Osteoblast (primary cell): ENCODE measurements at regions not wholly inside any gene's neighbourhood (a gene's known extent, or its start where the extent isn't known, plus 50 kb on each side); places are given as distances from the start of the nearest gene placed in this dataset.

ENCODE experiments used
- DNase-seq: peaks from one replicate; pipeline ENCODE4 v3.0.0; 2011; ENCODE audit warnings: low spot score, mixed read lengths; ENCODE audit not compliant: insufficient read length; ENCODE audit errors: missing footprints
- H2AFZ ChIP-seq: 2 replicates; pipeline ENCODE4 v1.6.0; 2011; ENCODE audit warnings: mild to moderate bottlenecking, low read length
- H3K27ac ChIP-seq: 2 replicates; pipeline ENCODE4 v1.5.1; 2011; ENCODE audit warnings: mild to moderate bottlenecking, low read depth, low read length, moderate library complexity
- H3K27me3 ChIP-seq: 2 replicates; pipeline ENCODE4 v1.6.0; 2012; ENCODE audit warnings: mild to moderate bottlenecking, control low read depth, inconsistent platforms, low read length, moderate library complexity; ENCODE audit not compliant: insufficient read depth
- H3K36me3 ChIP-seq: 2 replicates; pipeline ENCODE4 v1.5.1; 2011; ENCODE audit warnings: mild to moderate bottlenecking, low read length, control low read depth, moderate library complexity; ENCODE audit not compliant: insufficient read depth
- H3K4me1 ChIP-seq: 2 replicates; pipeline ENCODE4 v1.5.1; 2011; ENCODE audit warnings: mild to moderate bottlenecking, low read length, control low read depth, moderate library complexity; ENCODE audit not compliant: insufficient read depth
- H3K4me2 ChIP-seq: 2 replicates; pipeline ENCODE4 v1.6.0; 2011; ENCODE audit warnings: mild to moderate bottlenecking, low read length; ENCODE audit not compliant: insufficient read depth
- H3K4me3 ChIP-seq: fragments of 200-600 bp; sonication (generic); 3 replicates; pipeline ENCODE4 v1.5.1; 2012; ENCODE audit warnings: mild to moderate bottlenecking, low read length, inconsistent platforms; ENCODE audit not compliant: insufficient read depth
- H3K79me2 ChIP-seq: 2 replicates; pipeline ENCODE4 v1.6.0; 2012; ENCODE audit warnings: mild to moderate bottlenecking, low read length, control low read depth, inconsistent platforms; ENCODE audit not compliant: insufficient read depth
- H3K9me3 ChIP-seq: 2 replicates; pipeline ENCODE4 v1.5.1; 2011; ENCODE audit warnings: low read depth, low read length, control low read depth
- H4K20me1 ChIP-seq: 2 replicates; pipeline ENCODE4 v1.6.0; 2012; ENCODE audit warnings: mild to moderate bottlenecking, low read length, control low read depth; ENCODE audit not compliant: insufficient read depth
- TF ChIP-seq, protein P1 (sequence below): IDR thresholded peaks from 2 replicates; pipeline ENCODE4 v1.5.1; 2011; ENCODE audit warnings: mild to moderate bottlenecking, low read depth, low read length, moderate library complexity; ENCODE audit errors: extremely low read depth

DNA sequence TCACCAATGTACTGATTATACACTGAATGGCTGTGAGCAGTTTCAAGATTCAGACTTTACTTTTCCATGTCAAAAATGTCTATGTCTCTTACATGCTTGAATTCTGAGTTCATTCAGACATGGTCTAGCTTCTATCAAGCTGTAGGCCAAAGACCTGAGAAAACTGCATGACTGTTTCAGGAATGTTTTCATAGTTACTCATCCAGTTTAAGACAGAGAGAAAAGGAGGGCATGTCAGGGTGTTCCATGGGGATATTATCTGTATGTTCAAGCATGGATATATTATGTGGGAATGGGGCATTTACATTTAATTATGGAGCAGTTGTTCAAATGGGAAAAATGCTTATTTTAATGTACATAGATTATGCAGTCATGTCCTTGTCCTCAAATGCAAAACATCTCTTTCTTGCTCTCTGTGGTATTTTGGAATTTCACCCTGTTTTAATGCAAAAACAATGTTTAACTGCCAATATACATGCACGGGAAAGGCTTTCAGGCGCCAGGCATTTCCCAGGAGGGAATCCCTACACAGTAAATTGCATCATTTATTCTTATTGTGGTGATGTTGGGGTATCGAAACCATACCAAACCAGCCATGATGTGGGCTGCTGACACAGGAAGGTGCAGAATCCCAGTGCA, 429.1 kb upstream of the INTU start:
- no peak overlapping the region for H2AFZ ChIP-seq
- H3K27ac ChIP-seq = no peak overlapping the region
- DNase-seq = peak; percentile 65

DNA sequence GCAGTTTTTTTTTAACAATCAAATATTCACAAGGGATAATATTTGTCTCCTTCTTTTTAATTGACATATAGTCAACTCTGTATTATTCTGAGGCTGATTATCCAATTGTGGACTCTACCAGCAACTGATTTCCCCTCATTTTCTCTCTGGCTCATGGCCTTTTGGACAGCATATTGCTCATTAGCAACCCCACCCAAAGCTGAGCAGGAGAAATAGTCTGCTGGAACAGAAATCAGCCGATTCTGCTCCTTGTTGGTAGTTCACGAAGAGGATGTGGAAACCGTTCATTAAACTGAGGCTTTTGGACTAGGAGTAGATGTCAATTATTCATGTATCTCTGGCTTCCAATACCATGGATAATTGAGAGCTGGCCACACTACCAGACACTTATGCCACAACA, 428.4 kb upstream of the INTU start:
- Histone ChIP-seq H4K20me1 (no peaks in the 10 kb centered on the region), H3K4me3 (no peak overlapping the region), H3K27me3 (no peaks in the 10 kb centered on the region), H3K36me3 (no peaks in the 10 kb centered on the region), H3K9me3 (no peaks in the 10 kb centered on the region), H2AFZ (peak overlapping the region; percentile 31), H3K27ac (no peak overlapping the region), H3K4me1 (peaks cover 9% of the 10 kb centered on the region), H3K4me2 (peak overlapping the region; percentile 40), H3K79me2 (no peaks in the 10 kb centered on the region)
- DNase-seq = no peak
- TF ChIP-seq, protein P1, sequence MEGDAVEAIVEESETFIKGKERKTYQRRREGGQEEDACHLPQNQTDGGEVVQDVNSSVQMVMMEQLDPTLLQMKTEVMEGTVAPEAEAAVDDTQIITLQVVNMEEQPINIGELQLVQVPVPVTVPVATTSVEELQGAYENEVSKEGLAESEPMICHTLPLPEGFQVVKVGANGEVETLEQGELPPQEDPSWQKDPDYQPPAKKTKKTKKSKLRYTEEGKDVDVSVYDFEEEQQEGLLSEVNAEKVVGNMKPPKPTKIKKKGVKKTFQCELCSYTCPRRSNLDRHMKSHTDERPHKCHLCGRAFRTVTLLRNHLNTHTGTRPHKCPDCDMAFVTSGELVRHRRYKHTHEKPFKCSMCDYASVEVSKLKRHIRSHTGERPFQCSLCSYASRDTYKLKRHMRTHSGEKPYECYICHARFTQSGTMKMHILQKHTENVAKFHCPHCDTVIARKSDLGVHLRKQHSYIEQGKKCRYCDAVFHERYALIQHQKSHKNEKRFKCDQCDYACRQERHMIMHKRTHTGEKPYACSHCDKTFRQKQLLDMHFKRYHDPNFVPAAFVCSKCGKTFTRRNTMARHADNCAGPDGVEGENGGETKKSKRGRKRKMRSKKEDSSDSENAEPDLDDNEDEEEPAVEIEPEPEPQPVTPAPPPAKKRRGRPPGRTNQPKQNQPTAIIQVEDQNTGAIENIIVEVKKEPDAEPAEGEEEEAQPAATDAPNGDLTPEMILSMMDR = no peak

More for the DNA sequence above, 429.1 kb upstream of the INTU start:
- Histone ChIP-seq H3K4me1 (peaks cover 9% of the 10 kb centered on the region), H3K36me3 (no peaks in the 10 kb centered on the region), H3K4me2 (peak overlapping the region; percentile 40), H4K20me1 (no peaks in the 10 kb centered on the region), H3K9me3 (no peaks in the 10 kb centered on the region), H3K79me2 (no peaks in the 10 kb centered on the region), H3K4me3 (no peak overlapping the region), H3K27me3 (no peaks in the 10 kb centered on the region)
- TF ChIP-seq, protein P1 = no peak

DNA sequence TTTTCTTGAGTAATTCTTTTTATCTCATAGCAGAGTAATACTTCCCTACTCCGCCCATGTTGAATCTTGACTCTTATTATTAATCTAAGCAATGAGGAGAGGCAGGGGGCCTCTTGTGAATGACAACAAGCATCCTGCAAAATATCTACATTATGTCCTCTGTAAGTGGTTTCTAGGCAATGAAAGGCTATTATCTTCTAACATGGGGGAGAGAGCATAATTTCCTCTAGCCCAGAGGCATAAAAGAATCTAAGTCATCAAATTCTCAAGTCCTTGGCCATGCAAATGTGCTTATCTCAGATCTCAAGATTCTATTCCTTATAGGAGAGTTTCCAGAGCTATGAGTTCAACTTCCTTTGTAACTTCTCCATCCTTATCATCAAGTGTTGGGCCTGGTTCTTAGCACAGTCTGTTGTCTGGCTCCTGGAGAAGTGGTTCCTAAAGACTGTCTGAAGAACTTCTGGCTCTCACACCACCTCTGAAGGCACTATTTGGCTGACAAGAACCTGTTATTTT, 423.1 kb upstream of the INTU start:
- DNase-seq = no peak
- TF ChIP-seq, protein P1 = no peak
- Histone ChIP-seq H3K4me1 (peaks cover 12% of the 10 kb centered on the region), H3K4me2 (no peak overlapping the region), H4K20me1 (no peaks in the 10 kb centered on the region), H3K36me3 (no peaks in the 10 kb centered on the region), H3K27ac (no peak overlapping the region), H2AFZ (no peak overlapping the region), H3K27me3 (no peaks in the 10 kb centered on the region), H3K9me3 (no peaks in the 10 kb centered on the region), H3K4me3 (no peak overlapping the region), H3K79me2 (no peaks in the 10 kb centered on the region)

DNA sequence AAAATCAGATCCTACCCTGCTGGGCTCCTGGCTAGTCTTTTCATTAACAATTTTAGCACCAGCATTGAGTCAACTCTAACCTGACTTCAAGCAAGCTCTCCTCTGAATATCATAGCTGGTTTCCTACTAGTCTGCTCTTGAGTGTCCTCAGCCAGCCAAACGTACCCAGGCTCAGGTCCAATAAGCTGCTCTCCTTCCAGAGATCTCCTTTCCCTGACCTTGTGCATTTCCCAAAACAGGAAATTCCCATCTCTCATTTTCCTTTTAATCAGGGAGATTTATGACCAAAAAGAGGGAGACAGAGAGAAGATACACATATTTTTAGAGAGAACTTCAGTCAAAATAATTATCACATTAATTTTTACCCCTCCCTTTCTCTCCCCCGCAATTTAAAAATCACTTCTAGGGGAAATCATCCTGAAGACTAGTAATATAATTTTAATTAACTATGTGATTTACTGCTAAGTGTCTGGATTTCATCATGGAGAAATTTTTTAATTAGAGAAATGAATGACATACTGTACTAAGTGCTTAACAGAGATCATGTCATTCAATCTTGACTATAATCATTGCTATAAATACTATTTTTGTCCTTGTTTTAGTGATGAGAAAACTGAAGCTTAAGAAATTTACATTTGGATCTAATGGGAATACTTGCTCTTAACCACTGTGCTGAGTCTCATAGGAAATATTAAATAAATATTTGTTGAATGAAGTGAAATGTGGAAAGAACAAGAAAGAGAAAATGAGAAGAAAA, 421.7 kb upstream of the INTU start:
- Histone ChIP-seq H2AFZ (no peak overlapping the region), H4K20me1 (no peaks in the 10 kb centered on the region), H3K27me3 (no peaks in the 10 kb centered on the region), H3K4me1 (peaks cover 12% of the 10 kb centered on the region), H3K9me3 (no peaks in the 10 kb centered on the region), H3K36me3 (no peaks in the 10 kb centered on the region), H3K4me2 (no peak overlapping the region), H3K4me3 (no peak overlapping the region), H3K79me2 (no peaks in the 10 kb centered on the region), H3K27ac (no peak overlapping the region)
- TF ChIP-seq, protein P1 = no peak
- no peak for DNase-seq
